ENCODE measurements at regions not wholly inside any gene's neighbourhood (a gene's known extent, or its start where the extent isn't known, plus 50 kb on each side); places are given as distances from the start of the nearest gene placed in this dataset.
"Not testable (repeated sequence)": the region's sequence is repeated elsewhere in the genome, so short reads cannot be mapped to it uniquely, and the experiment has no call there.

- DNase-seq (ENCODE audit: low read depth), result peak; percentile 27
Measured at GRCh38 chrX:113512700-113513395, 672.2 kb upstream of the AMOT start.

GRCh38 chrX:113510586-113510985 is 670.0 kb upstream of the AMOT start:
- no peak for DNase-seq (ENCODE audit: low read depth)

- DNase-seq (ENCODE audit: low read depth), result no peak
Measured at GRCh38 chrX:113492895-113493294, 652.3 kb upstream of the AMOT start.

- DNase-seq (ENCODE audit: low read depth), result no peak
Measured at GRCh38 chrX:113473418-113473817, 632.8 kb upstream of the AMOT start.

- not testable (repeated sequence) for DNase-seq (ENCODE audit: low read depth)
Measured at GRCh38 chrX:113473015-113473414, 632.4 kb upstream of the AMOT start.

GRCh38 chrX:113470166-113470565 is 629.5 kb upstream of the AMOT start:
- DNase-seq (ENCODE audit: low read depth), result no peak

- no peak for DNase-seq (ENCODE audit: low read depth)
Measured at GRCh38 chrX:113457719-113458118, 617.1 kb upstream of the AMOT start.

- DNase-seq (ENCODE audit: low read depth), result no peak
Measured at GRCh38 chrX:113455582-113455981, 615.0 kb upstream of the AMOT start.

GRCh38 chrX:113429011-113429410 is 588.4 kb upstream of the AMOT start:
- no peak for DNase-seq (ENCODE audit: low read depth)

GRCh38 chrX:113422323-113422722 is 581.7 kb upstream of the AMOT start:
- no peak for DNase-seq (ENCODE audit: low read depth)

GRCh38 chrX:113421432-113421831 is 580.8 kb upstream of the AMOT start:
- no peak for DNase-seq (ENCODE audit: low read depth)

GRCh38 chrX:113412106-113412505 is 571.5 kb upstream of the AMOT start:
- no peak for DNase-seq (ENCODE audit: low read depth)

GRCh38 chrX:113408843-113409242 is 568.2 kb upstream of the AMOT start:
- no peak for DNase-seq (ENCODE audit: low read depth)

GRCh38 chrX:113400193-113400704 is 559.6 kb upstream of the AMOT start:
- DNase-seq (ENCODE audit: low read depth), result no peak

GRCh38 chrX:113399506-113400192 is 559.0 kb upstream of the AMOT start:
- no peak for DNase-seq (ENCODE audit: low read depth)

GRCh38 chrX:113392355-113392754 is 551.7 kb upstream of the AMOT start:
- DNase-seq (ENCODE audit: low read depth), result no peak

GRCh38 chrX:113391875-113392274 is 551.2 kb upstream of the AMOT start:
- DNase-seq (ENCODE audit: low read depth), result no peak

GRCh38 chrX:113390531-113390930 is 549.9 kb upstream of the AMOT start:
- DNase-seq (ENCODE audit: low read depth), result no peak

GRCh38 chrX:113389846-113390245 is 549.2 kb upstream of the AMOT start:
- DNase-seq (ENCODE audit: low read depth), result no peak

- DNase-seq (ENCODE audit: low read depth), result peak; percentile 67
Measured at GRCh38 chrX:113384628-113385027, 544.0 kb upstream of the AMOT start.

GRCh38 chrX:113373421-113373820 is 532.8 kb upstream of the AMOT start:
- not testable (repeated sequence) for DNase-seq (ENCODE audit: low read depth)

GRCh38 chrX:113370006-113370405 is 529.4 kb upstream of the AMOT start:
- DNase-seq (ENCODE audit: low read depth), result no peak

GRCh38 chrX:113369056-113369455 is 528.4 kb upstream of the AMOT start:
- no peak for DNase-seq (ENCODE audit: low read depth)

GRCh38 chrX:113353134-113353533 is 512.5 kb upstream of the AMOT start:
- no peak for DNase-seq (ENCODE audit: low read depth)
